Stomach (tissue), 8 donors: ENCODE measurements at regions not wholly inside any gene's neighbourhood (a gene's known extent, or its start where the extent isn't known, plus 50 kb on each side); places are given as distances from the start of the nearest gene placed in this dataset.
A peak's percentile ranks its signal among the peaks of the same experiment; 100 is the strongest.

ENCODE experiments used
- DNase-seq, 2 donors: peaks; one replicate each; pipeline versions ENCODE4 v3.0.0 to v3.0.0-alpha.2; 2013 to 2019
- H3K27ac ChIP-seq, 5 donors: fragments of 200-600 bp in 4 of 5; sonication (generic) in 4 of 5; one replicate each; pipeline ENCODE4 v1.5.1; 2013 to 2019; ENCODE audit warnings: mild to moderate bottlenecking in 1 of 5, moderate library complexity in 1 of 5
- H3K27me3 ChIP-seq, 3 donors: fragments of 200-600 bp; sonication (generic); one replicate each; pipeline ENCODE4 v1.5.1; 2017 to 2019; ENCODE audit warnings: mixed run types in 1 of 3
- H3K36me3 ChIP-seq, 4 donors: fragments of 200-600 bp; sonication (generic); 1 replicate in 3 of 4; 2 replicates in 1 of 4; pipeline ENCODE4 v1.5.1; 2016 to 2019
- H3K4me1 ChIP-seq, 4 donors: fragments of 200-600 bp; sonication (generic); one replicate each; pipeline ENCODE4 v1.5.1; 2016 to 2019
- H3K4me3 ChIP-seq, 4 donors: fragments of 200-600 bp; sonication (generic) in 3 of 4; one replicate each; pipeline ENCODE4 v1.5.1; 2016 to 2019; ENCODE audit warnings: mild to moderate bottlenecking in 1 of 4
- H3K9me3 ChIP-seq, 4 donors: fragments of 200-600 bp; sonication (generic); one replicate each; pipeline ENCODE4 v1.5.1; 2016 to 2019
- CTCF ChIP-seq, 7 experiments: fragments of 450-650 bp in 4 of 7; fragments of 200-600 bp in 3 of 7; sonication (generic) in 3 of 7; IDR thresholded peaks; one replicate each; pipeline ENCODE4 v1.5.1; 2016 to 2019; ENCODE audit warnings: antibody characterized with exemption in 7 of 7, control low read depth in 2 of 7, mild to moderate bottlenecking in 1 of 7
- EP300 ChIP-seq: sonication (generic); formaldehyde crosslinking; IDR thresholded peaks from one replicate; pipeline ENCODE4 v1.6.1; 2017; ENCODE audit warnings: antibody characterized with exemption
- POLR2A ChIP-seq, 4 donors: fragments of 450-650 bp; IDR thresholded peaks; one replicate each; pipeline ENCODE4 v1.6.1; 2016; ENCODE audit warnings: antibody characterized with exemption in 4 of 4, control low read depth in 2 of 4, mild to moderate bottlenecking in 1 of 4, moderate library complexity in 1 of 4
- POLR2AphosphoS5 ChIP-seq, 3 donors: sonication (generic); formaldehyde crosslinking; IDR thresholded peaks; one replicate each; pipeline ENCODE4 v1.6.1; 2016; ENCODE audit warnings: antibody characterized with exemption in 3 of 3
- WGBS, 5 donors: extraction: QIAGEN DNeasy Blood & Tissue Kit in 3 of 5; methylation state at CpG; one replicate each; pipeline versions ENCODE4 v1.1.5 to v1.1.7; 2013 to 2018; 5-methylcytosine and 5-hydroxymethylcytosine counted together
- intact Hi-C: fragments of 100-400 bp; cut with DNase I; formaldehyde crosslinking; loops from one replicate; pipeline ENCODE4 v1.15.1; 2023; ENCODE audit warnings: low total_unique reads
- donor health status: healthy with polysubstance abuse.
- donor health status: Bipolar disorder and iron deficiency.
- donor health status: healthy.

GRCh38 chr12:30384976-30385375 lies 310.7 kb downstream of the IPO8 start:
- Histone ChIP-seq H3K27ac (no peak overlapping the region), H3K9me3 (peaks cover 0 to 7% (median 0%) of the 10 kb centered on the region in 4 donors), H3K4me3 (no peak overlapping the region), H3K36me3 (no peaks in the 10 kb centered on the region), H3K27me3 (no peaks in the 10 kb centered on the region), H3K4me1 (no peaks in the 10 kb centered on the region)
- no peak for TF ChIP-seq POLR2A (IDR thresholded peaks at IDR 0.05)
- TF ChIP-seq CTCF (IDR thresholded peaks at IDR 0.05), result no peak
- TF ChIP-seq EP300, result no peak
- TF ChIP-seq POLR2AphosphoS5 (IDR thresholded peaks at IDR 0.05), result no peak
- WGBS, 5 donors, result 80 to 94% (median 89%) methylated on average over 1 of the region's 1 CpG
- intact Hi-C loops, result no loop called here
- no peak for DNase-seq

- Histone ChIP-seq H3K9me3 (peaks cover 0 to 22% (median 4%) of the 10 kb centered on the region in 4 donors), H3K27me3 (no peaks in the 10 kb centered on the region), H3K36me3 (no peaks in the 10 kb centered on the region), H3K4me3 (no peak overlapping the region), H3K4me1 (no peaks in the 10 kb centered on the region), H3K27ac (no peak overlapping the region)
- 90 to 100% (median 95%) methylated on average over 1 of the region's 1 CpG for WGBS, 5 donors
- intact Hi-C loops, result no loop called here
- DNase-seq, result no peak
- no peak for TF ChIP-seq EP300
- TF ChIP-seq POLR2AphosphoS5 (IDR thresholded peaks at IDR 0.05), result no peak
- TF ChIP-seq CTCF (IDR thresholded peaks at IDR 0.05), result no peak
- no peak for TF ChIP-seq POLR2A (IDR thresholded peaks at IDR 0.05)
Observed at GRCh38 chr12:30378307-30378706, 317.4 kb downstream of the IPO8 start.

GRCh38 chr12:30364822-30365221 lies 330.8 kb downstream of the IPO8 start:
- no peaks in the 10 kb centered on the region for H3K36me3 ChIP-seq
- no peak for TF ChIP-seq POLR2AphosphoS5 (IDR thresholded peaks at IDR 0.05)
- TF ChIP-seq POLR2A (IDR thresholded peaks at IDR 0.05), result no peak
- TF ChIP-seq EP300, result no peak
- TF ChIP-seq CTCF (IDR thresholded peaks at IDR 0.05), result no peak
- H3K27me3 ChIP-seq, result no peaks in the 10 kb centered on the region
- no peak overlapping the region for H3K4me3 ChIP-seq
- intact Hi-C loops, result no loop called here
- no peaks in the 10 kb centered on the region for H3K4me1 ChIP-seq
- no peak for DNase-seq
- no peak overlapping the region for H3K27ac ChIP-seq
- peaks cover 0 to 3% (median 0%) of the 10 kb centered on the region in 4 donors for H3K9me3 ChIP-seq

- H3K4me1 ChIP-seq, result no peaks in the 10 kb centered on the region
- no peaks in the 10 kb centered on the region for H3K9me3 ChIP-seq
- peak in 1 of 2 donors; percentile 3 for DNase-seq
- H3K36me3 ChIP-seq, result no peaks in the 10 kb centered on the region
- 8 to 21% (median 9%) methylated on average over 1 of the region's 1 CpG for WGBS, 5 donors
- no peak overlapping the region for H3K4me3 ChIP-seq
- no peak overlapping the region for H3K27ac ChIP-seq
- TF ChIP-seq POLR2AphosphoS5 (IDR thresholded peaks at IDR 0.05) (no peak), POLR2A (IDR thresholded peaks at IDR 0.05) (no peak), CTCF (IDR thresholded peaks at IDR 0.05) (no peak), EP300 (no peak)
- intact Hi-C loops, result no loop called here
- no peaks in the 10 kb centered on the region for H3K27me3 ChIP-seq
Observed at GRCh38 chr12:30361145-30361544, 334.5 kb downstream of the IPO8 start.
